AG09319 (cell line): ENCODE measurements at regions not wholly inside any gene's neighbourhood (a gene's known extent, or its start where the extent isn't known, plus 50 kb on each side); places are given as distances from the start of the nearest gene placed in this dataset.

ENCODE experiments used
- DNase-seq: peaks from one replicate; pipeline ENCODE4 v3.0.0-alpha.2; 2010; ENCODE audit warnings: low read depth; ENCODE audit errors: extremely low read depth
- CTCF ChIP-seq: IDR thresholded peaks from 2 replicates; pipeline ENCODE4 v1.5.1; 2011; ENCODE audit warnings: low read depth, mild to moderate bottlenecking, inconsistent platforms, low read length, moderate library complexity

DNA sequence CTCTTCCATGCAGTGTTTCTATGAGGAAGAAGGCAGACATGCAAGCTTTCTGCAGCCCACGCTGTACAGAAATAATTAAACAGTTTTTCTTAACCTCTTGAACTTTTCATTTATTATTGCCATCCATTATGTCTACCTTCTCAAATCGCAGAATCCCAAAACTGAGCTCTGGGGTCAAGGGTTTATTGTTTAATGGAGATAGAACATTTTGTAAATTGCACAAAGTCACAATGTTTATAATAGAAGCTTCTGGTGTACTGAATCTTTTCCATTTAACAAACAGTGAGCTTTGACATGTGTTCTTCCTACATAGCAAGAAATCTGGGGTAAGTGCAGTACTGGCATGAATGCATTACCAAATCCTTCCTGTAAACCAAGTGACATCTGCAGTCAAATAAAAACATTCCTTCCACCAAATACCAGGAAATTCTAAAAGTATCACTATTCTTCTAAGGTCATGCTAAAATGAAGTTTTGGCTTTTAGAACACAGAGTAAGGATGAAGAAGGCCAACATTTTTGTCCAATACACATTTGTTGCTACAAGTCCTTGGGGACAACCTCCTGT is 385.3 kb upstream of the DDHD1 start:
- DNase-seq = peak; percentile 55
- no peak for TF ChIP-seq CTCF

GRCh38 chr14:53537422-53538315 is 384.5 kb upstream of the DDHD1 start:
- DNase-seq = no peak
- TF ChIP-seq CTCF = peak; percentile 32

- TF ChIP-seq CTCF = no peak
- DNase-seq = no peak
Observed at GRCh38 chr14:53536446-53536845, 383.3 kb upstream of the DDHD1 start.

DNA sequence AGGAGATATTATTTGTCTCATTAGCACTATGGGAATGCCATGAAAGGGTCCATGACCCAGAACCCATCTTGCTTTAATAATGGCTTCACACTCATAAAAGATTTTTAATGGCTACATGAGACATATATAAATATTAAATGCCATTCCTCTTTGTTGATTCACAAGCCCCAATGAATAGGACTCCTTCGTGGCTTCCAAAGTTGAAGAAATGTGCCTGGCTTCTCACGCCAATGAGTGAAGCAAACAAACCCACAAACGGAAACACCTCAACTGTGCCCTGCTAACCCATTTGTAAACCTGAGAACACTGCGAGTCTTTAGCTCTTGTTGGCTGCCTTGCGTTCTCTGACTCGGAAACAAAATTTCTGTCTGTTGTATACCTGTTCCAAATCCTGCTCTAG is 381.7 kb upstream of the DDHD1 start:
- DNase-seq = no peak
- no peak for TF ChIP-seq CTCF

DNA sequence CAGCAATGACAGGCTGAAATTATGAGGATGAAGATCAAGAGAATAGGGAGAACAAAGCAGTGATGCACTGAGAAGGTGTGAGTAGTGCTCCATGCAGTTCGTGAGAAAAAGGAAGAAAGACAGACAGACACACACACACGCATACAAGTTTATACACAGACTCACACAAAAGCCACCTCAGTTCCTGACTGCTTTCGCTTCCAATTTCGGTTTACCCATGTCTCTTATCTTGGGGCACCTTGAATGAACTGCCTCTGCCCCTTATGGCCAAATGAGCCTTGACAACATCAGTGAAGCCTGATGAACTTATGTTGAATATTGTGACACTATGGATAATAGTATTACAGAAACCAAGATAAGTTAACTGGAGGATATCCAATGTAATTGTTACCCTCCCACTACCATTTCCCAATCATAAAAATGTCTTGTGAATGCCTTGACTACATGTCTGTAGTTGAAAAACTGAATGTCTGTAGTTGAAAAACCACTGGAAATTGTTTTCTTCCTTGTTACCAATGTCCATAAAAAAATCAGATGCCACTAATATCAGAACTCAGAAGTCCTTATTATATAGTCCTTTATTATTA is 380.4 kb upstream of the DDHD1 start:
- TF ChIP-seq CTCF = no peak
- DNase-seq = no peak

DNA sequence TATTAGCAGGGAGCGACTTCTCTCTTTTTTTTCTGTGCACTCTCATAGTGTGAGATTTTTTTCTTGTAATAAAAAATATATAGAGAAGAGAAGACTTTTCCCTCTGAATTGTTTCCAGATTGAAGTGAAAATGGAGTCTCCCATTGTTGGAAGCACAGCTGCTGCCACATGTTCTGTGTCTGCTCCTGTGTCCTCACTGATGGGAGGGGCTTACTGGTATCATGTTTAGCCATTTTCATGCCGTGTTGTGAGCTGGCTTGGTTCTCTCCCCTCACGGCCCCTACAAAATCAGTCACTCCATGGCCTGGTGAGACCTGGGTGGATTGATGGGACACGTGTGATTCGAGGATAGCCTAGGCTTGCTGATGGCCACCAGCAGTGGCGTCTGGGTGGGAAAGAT is 379.7 kb upstream of the DDHD1 start:
- no peak for DNase-seq
- TF ChIP-seq CTCF = no peak

DNA sequence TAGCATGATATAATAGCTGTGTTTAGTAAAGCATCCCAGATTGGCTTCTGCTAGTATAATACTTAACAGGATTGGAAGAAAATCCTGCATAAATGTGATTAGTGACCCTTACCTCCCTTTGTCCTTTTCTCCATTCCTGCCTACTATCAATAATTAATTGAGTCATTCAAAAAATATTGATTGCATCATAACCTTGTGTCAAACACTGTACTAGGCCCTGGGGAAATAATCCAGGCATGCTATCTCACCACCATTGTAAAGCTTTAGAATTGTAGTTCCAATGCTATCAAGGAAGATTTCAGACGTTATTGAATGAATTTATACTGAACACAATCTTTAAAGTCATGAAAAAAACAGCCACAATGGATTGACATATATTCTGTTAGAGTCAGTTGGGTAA is 378.6 kb upstream of the DDHD1 start:
- no peak for TF ChIP-seq CTCF
- DNase-seq = no peak
